Naive thymus-derived CD8-positive, alpha-beta T cell (primary cell): ENCODE measurements at regions not wholly inside any gene's neighbourhood (a gene's known extent, or its start where the extent isn't known, plus 50 kb on each side); places are given as distances from the start of the nearest gene placed in this dataset.
A peak's percentile ranks its signal among the peaks of the same experiment; 100 is the strongest.

Experiments
- ATAC-seq, 2 donors: fragments of 150-1000 bp; cut with Tn5 transposase in 1 of 2; sonication (Bioruptor Pico), chemical (Tn5 transposase) in 1 of 2; 1 replicate in 1 of 2; 2 replicates in 1 of 2; pipeline ENCODE4 v1.10.0; 2021; ENCODE audit warnings: mild to moderate bottlenecking in 2 of 2, moderate library complexity in 2 of 2
- POLR2A ChIA-PET: fragments of 350-600 bp; sonication (Branson Sonifier 250); formaldehyde crosslinking; loops from one replicate; lab custom pipeline; 2021; ENCODE audit warnings: antibody characterized with exemption; lab: Charles Lee
- DNase-seq, 10 donors: peaks; one replicate each; pipeline versions ENCODE4 v3.0.0 to v3.0.0-alpha.2; 2020 to 2022
- H3K27ac Mint-ChIP-seq, 10 donors: one replicate each; pipeline ENCODE4 v1.8.0; 2020 to 2022; ENCODE audit warnings: mild to moderate bottlenecking in 10 of 10, mixed read lengths in 10 of 10, moderate library complexity in 4 of 10, inconsistent platforms in 1 of 10
- H3K27me3 Mint-ChIP-seq, 5 donors: one replicate each; pipeline ENCODE4 v1.8.0; 2021 to 2022; ENCODE audit warnings: mixed read lengths in 5 of 5
- H3K36me3 Mint-ChIP-seq, 3 donors: one replicate each; pipeline ENCODE4 v1.8.0; 2020 to 2022; ENCODE audit warnings: mixed read lengths in 3 of 3, mild to moderate bottlenecking in 2 of 3, inconsistent platforms in 1 of 3
- H3K4me1 Mint-ChIP-seq, 4 donors: one replicate each; pipeline ENCODE4 v1.8.0; 2021 to 2022; ENCODE audit warnings: mixed read lengths in 4 of 4
- H3K4me3 Mint-ChIP-seq, 10 donors: one replicate each; pipeline ENCODE4 v1.8.0; 2020 to 2022; ENCODE audit warnings: mild to moderate bottlenecking in 10 of 10, mixed read lengths in 10 of 10, moderate library complexity in 6 of 10, inconsistent platforms in 1 of 10
- H3K9me3 Mint-ChIP-seq, 9 donors: one replicate each; pipeline ENCODE4 v1.8.0; 2020 to 2022; ENCODE audit warnings: mixed read lengths in 9 of 9, mild to moderate bottlenecking in 3 of 9, inconsistent platforms in 1 of 9, moderate library complexity in 1 of 9

- POLR2A ChIA-PET, result no interaction called here
- no peak for DNase-seq
- H3K36me3 Mint-ChIP-seq, result no peaks in the 10 kb centered on the region
- no peaks in the 10 kb centered on the region for H3K9me3 Mint-ChIP-seq
- ATAC-seq, result no peak
- H3K4me1 Mint-ChIP-seq, result peaks cover 0 to 2% (median 0%) of the 10 kb centered on the region in 4 donors
- peaks cover 0 to 3% (median 0%) of the 10 kb centered on the region in 5 donors for H3K27me3 Mint-ChIP-seq
- no peak overlapping the region for H3K27ac Mint-ChIP-seq
- H3K4me3 Mint-ChIP-seq, result no peak overlapping the region
Measured at GRCh38 chr5:123876276-123876790, 364.4 kb downstream of the CSNK1G3 start.

- POLR2A ChIA-PET, result no interaction called here
- peak overlapping the region in 1 of 10 donors; percentile 51 for H3K27ac Mint-ChIP-seq
- no peak overlapping the region for H3K4me3 Mint-ChIP-seq
- ATAC-seq, result no peak
- peaks cover 0 to 7% (median 0%) of the 10 kb centered on the region in 5 donors for H3K27me3 Mint-ChIP-seq
- peaks cover 0 to 3% (median 0%) of the 10 kb centered on the region in 9 donors for H3K9me3 Mint-ChIP-seq
- peaks cover 0 to 2% (median 0%) of the 10 kb centered on the region in 4 donors for H3K4me1 Mint-ChIP-seq
- DNase-seq, result no peak
- no peaks in the 10 kb centered on the region for H3K36me3 Mint-ChIP-seq
Measured at GRCh38 chr5:123875561-123876275, 363.7 kb downstream of the CSNK1G3 start.

- POLR2A ChIA-PET, result no interaction called here
- H3K27ac Mint-ChIP-seq, result no peak overlapping the region
- peaks cover 0 to 3% (median 0%) of the 10 kb centered on the region in 9 donors for H3K9me3 Mint-ChIP-seq
- H3K4me3 Mint-ChIP-seq, result no peak overlapping the region
- peaks cover 0 to 2% (median 0%) of the 10 kb centered on the region in 4 donors for H3K4me1 Mint-ChIP-seq
- H3K27me3 Mint-ChIP-seq, result peaks cover 0 to 7% (median 0%) of the 10 kb centered on the region in 5 donors
- DNase-seq (no peak), ATAC-seq (no peak)
- no peaks in the 10 kb centered on the region for H3K36me3 Mint-ChIP-seq
Measured at GRCh38 chr5:123874600-123875201, 362.7 kb downstream of the CSNK1G3 start.

- ATAC-seq, result no peak
- peaks cover 0 to 3% (median 0%) of the 10 kb centered on the region in 9 donors for H3K9me3 Mint-ChIP-seq
- H3K27me3 Mint-ChIP-seq, result peaks cover 0 to 7% (median 0%) of the 10 kb centered on the region in 5 donors
- no peak overlapping the region for H3K4me3 Mint-ChIP-seq
- H3K4me1 Mint-ChIP-seq, result peaks cover 0 to 2% (median 0%) of the 10 kb centered on the region in 4 donors
- H3K27ac Mint-ChIP-seq, result no peak overlapping the region
- H3K36me3 Mint-ChIP-seq, result no peaks in the 10 kb centered on the region
- no peak for DNase-seq
- POLR2A ChIA-PET, result no interaction called here
Measured at GRCh38 chr5:123873846-123874245, 361.9 kb downstream of the CSNK1G3 start.

- POLR2A ChIA-PET, result no interaction called here
- ATAC-seq, result no peak
- peaks cover 0 to 8% (median 0%) of the 10 kb centered on the region in 9 donors for H3K9me3 Mint-ChIP-seq
- H3K27ac Mint-ChIP-seq, result no peak overlapping the region
- no peaks in the 10 kb centered on the region for H3K36me3 Mint-ChIP-seq
- peaks cover 0 to 2% (median 0%) of the 10 kb centered on the region in 4 donors for H3K4me1 Mint-ChIP-seq
- no peak for DNase-seq
- H3K4me3 Mint-ChIP-seq, result no peak overlapping the region
- H3K27me3 Mint-ChIP-seq, result peaks cover 0 to 11% (median 0%) of the 10 kb centered on the region in 5 donors
Measured at GRCh38 chr5:123871373-123871772, 359.4 kb downstream of the CSNK1G3 start.

GRCh38 chr5:123868881-123869280 is 356.9 kb downstream of the CSNK1G3 start:
- ATAC-seq (no peak), DNase-seq (no peak)
- Mint-ChIP-seq H3K4me3 (no peak overlapping the region), H3K27ac (no peak overlapping the region), H3K4me1 (no peaks in the 10 kb centered on the region), H3K27me3 (peaks cover 0 to 9% (median 0%) of the 10 kb centered on the region in 5 donors), H3K9me3 (peaks cover 0 to 8% (median 0%) of the 10 kb centered on the region in 9 donors), H3K36me3 (no peaks in the 10 kb centered on the region)
- POLR2A ChIA-PET, result no interaction called here

- Mint-ChIP-seq H3K27me3 (peaks cover 0 to 9% (median 0%) of the 10 kb centered on the region in 5 donors), H3K27ac (no peak overlapping the region), H3K4me3 (no peak overlapping the region), H3K9me3 (peaks cover 0 to 8% (median 0%) of the 10 kb centered on the region in 9 donors), H3K36me3 (no peaks in the 10 kb centered on the region), H3K4me1 (no peaks in the 10 kb centered on the region)
- ATAC-seq (no peak), DNase-seq (no peak)
- POLR2A ChIA-PET, result no interaction called here
Measured at GRCh38 chr5:123868267-123868666, 356.3 kb downstream of the CSNK1G3 start.

GRCh38 chr5:123865641-123866040 is 353.7 kb downstream of the CSNK1G3 start:
- H3K36me3 Mint-ChIP-seq, result no peaks in the 10 kb centered on the region
- H3K9me3 Mint-ChIP-seq, result peaks cover 0 to 8% (median 0%) of the 10 kb centered on the region in 9 donors
- no peaks in the 10 kb centered on the region for H3K4me1 Mint-ChIP-seq
- peaks cover 0 to 5% (median 0%) of the 10 kb centered on the region in 5 donors for H3K27me3 Mint-ChIP-seq
- no peak overlapping the region for H3K27ac Mint-ChIP-seq
- POLR2A ChIA-PET, result no interaction called here
- DNase-seq (no peak), ATAC-seq (no peak)
- H3K4me3 Mint-ChIP-seq, result no peak overlapping the region

- DNase-seq (no peak), ATAC-seq (no peak)
- Mint-ChIP-seq H3K36me3 (no peaks in the 10 kb centered on the region), H3K9me3 (peaks cover 0 to 8% (median 0%) of the 10 kb centered on the region in 9 donors), H3K27me3 (peaks cover 0 to 5% (median 0%) of the 10 kb centered on the region in 5 donors), H3K4me1 (no peaks in the 10 kb centered on the region), H3K4me3 (no peak overlapping the region), H3K27ac (no peak overlapping the region)
- POLR2A ChIA-PET, result no interaction called here
Measured at GRCh38 chr5:123864578-123864977, 352.6 kb downstream of the CSNK1G3 start.

GRCh38 chr5:123858938-123859337 is 347.0 kb downstream of the CSNK1G3 start:
- Mint-ChIP-seq H3K27ac (no peak overlapping the region), H3K9me3 (peaks cover 0 to 2% (median 0%) of the 10 kb centered on the region in 9 donors), H3K4me1 (no peaks in the 10 kb centered on the region), H3K27me3 (no peaks in the 10 kb centered on the region), H3K36me3 (no peaks in the 10 kb centered on the region), H3K4me3 (no peak overlapping the region)
- POLR2A ChIA-PET, result no interaction called here
- ATAC-seq (no peak), DNase-seq (no peak)

- H3K27me3 Mint-ChIP-seq, result no peaks in the 10 kb centered on the region
Measured at GRCh38 chr5:123856766-123857165, 344.8 kb downstream of the CSNK1G3 start.

GRCh38 chr5:123855609-123856008 is 343.6 kb downstream of the CSNK1G3 start:
- DNase-seq (no peak), ATAC-seq (no peak)
- Mint-ChIP-seq H3K4me1 (no peaks in the 10 kb centered on the region), H3K4me3 (no peak overlapping the region), H3K36me3 (no peaks in the 10 kb centered on the region), H3K9me3 (peaks cover 0 to 10% (median 2%) of the 10 kb centered on the region in 9 donors), H3K27me3 (no peaks in the 10 kb centered on the region), H3K27ac (no peak overlapping the region)
- POLR2A ChIA-PET, result no interaction called here

More at GRCh38 chr5:123856766-123857165, 344.8 kb downstream of the CSNK1G3 start:
- H3K27ac Mint-ChIP-seq, result no peak overlapping the region
- H3K4me1 Mint-ChIP-seq, result no peaks in the 10 kb centered on the region
- peaks cover 0 to 2% (median 0%) of the 10 kb centered on the region in 9 donors for H3K9me3 Mint-ChIP-seq
- ATAC-seq (no peak), DNase-seq (no peak)
- no peaks in the 10 kb centered on the region for H3K36me3 Mint-ChIP-seq
- POLR2A ChIA-PET, result no interaction called here
- no peak overlapping the region for H3K4me3 Mint-ChIP-seq
